Karpas-422 (cell line): ENCODE measurements at regions not wholly inside any gene's neighbourhood (a gene's known extent, or its start where the extent isn't known, plus 50 kb on each side); places are given as distances from the start of the nearest gene placed in this dataset.

ENCODE experiments used
- DNase-seq: peaks from one replicate; pipeline ENCODE4 v3.0.0-alpha.2; 2015
- H2AFZ ChIP-seq: fragments of 200-600 bp; sonication (generic); 2 replicates; pipeline ENCODE4 v1.6.1; 2014; ENCODE audit warnings: antibody characterized with exemption, low read length, mixed read lengths
- H3K27ac ChIP-seq: fragments of 200-600 bp; sonication (generic); 2 replicates; pipeline ENCODE4 v1.5.1; 2014; ENCODE audit warnings: mild to moderate bottlenecking, low read length, moderate library complexity
- H3K27me3 ChIP-seq: fragments of 200-600 bp; sonication (generic); 2 replicates; pipeline ENCODE4 v1.6.1; 2014; ENCODE audit warnings: low read length, mixed read lengths
- H3K36me3 ChIP-seq: fragments of 200-600 bp; sonication (generic); 2 replicates; pipeline ENCODE4 v1.6.1; 2014; ENCODE audit warnings: low read length, mixed read lengths; ENCODE audit not compliant: insufficient read depth
- H3K4me1 ChIP-seq: fragments of 200-600 bp; sonication (generic); 2 replicates; pipeline ENCODE4 v1.6.1; 2014; ENCODE audit warnings: mild to moderate bottlenecking, low read length, mixed read lengths
- H3K4me2 ChIP-seq: fragments of 200-600 bp; sonication (generic); 2 replicates; pipeline ENCODE4 v1.6.1; 2014; ENCODE audit warnings: low read length, low read depth, mild to moderate bottlenecking; ENCODE audit not compliant: poor library complexity, severe bottlenecking
- H3K4me3 ChIP-seq: fragments of 200-600 bp; sonication (generic); 2 replicates; pipeline ENCODE4 v1.5.1; 2014; ENCODE audit warnings: mild to moderate bottlenecking, antibody characterized with exemption, low read length, mixed read lengths
- H3K79me2 ChIP-seq: fragments of 200-600 bp; sonication (generic); 2 replicates; pipeline ENCODE4 v1.6.1; 2014; ENCODE audit warnings: mild to moderate bottlenecking, low read length, mixed read lengths
- H3K9ac ChIP-seq: fragments of 200-600 bp; sonication (generic); 2 replicates; pipeline ENCODE4 v1.6.0; 2014; ENCODE audit warnings: low read length
- H3K9me2 ChIP-seq: fragments of 200-600 bp; sonication (generic), shearing (Covaris generic); replicated peaks from 2 replicates; pipeline ENCODE4 v1.6.0; 2014; ENCODE audit warnings: mild to moderate bottlenecking, low read length, moderate library complexity; ENCODE audit not compliant: insufficient read depth
- H3K9me3 ChIP-seq: fragments of 300-700, 200-600 bp; sonication (generic); 2 replicates; pipeline ENCODE4 v1.6.1; 2014; ENCODE audit warnings: low read length, mixed read lengths
- H4K20me1 ChIP-seq: fragments of 200-600 bp; sonication (generic); 2 replicates; pipeline ENCODE4 v1.6.1; 2014; ENCODE audit warnings: mild to moderate bottlenecking, antibody characterized with exemption, low read length, low read depth; ENCODE audit not compliant: insufficient read depth

DNA sequence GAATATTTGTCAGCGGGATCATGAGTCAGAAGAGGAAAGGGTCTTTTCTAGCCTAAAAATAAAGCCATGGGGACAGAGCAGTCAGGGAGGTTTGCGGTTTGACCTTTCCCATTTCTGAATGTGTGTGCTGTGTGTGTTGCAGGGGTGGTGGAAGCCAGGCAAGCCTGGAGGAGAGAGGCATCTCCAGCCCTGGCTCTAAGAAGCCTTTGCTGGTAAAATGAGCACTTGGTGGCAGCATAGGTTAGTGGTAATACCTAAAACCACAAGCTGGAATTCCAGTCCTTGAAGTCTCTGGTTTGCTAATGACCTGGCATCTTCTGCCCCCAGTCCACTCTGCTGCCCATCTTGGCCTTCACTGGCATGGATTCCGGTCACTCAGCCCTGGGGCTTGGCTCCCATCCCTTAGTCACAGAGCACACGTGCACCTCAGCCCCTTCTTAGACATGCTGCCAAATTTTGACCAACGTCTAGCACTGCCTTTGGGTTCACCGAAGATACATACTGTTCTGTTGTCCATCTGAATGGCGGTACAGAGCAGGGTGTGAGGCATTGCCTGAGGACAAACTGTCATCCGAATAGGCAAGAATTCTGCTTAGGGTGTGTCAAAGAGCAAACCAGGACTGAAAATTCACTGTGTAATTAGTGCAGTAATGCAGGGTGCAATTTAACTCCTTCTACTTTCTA, 52.7 kb downstream of the KCNA5 start:
- no peaks in the 10 kb centered on the region for H4K20me1 ChIP-seq
- H3K27me3 ChIP-seq = no peaks in the 10 kb centered on the region
- no peak overlapping the region for H3K9ac ChIP-seq
- no peak for DNase-seq
- no peak overlapping the region for H3K4me3 ChIP-seq
- no peaks in the 10 kb centered on the region for H3K36me3 ChIP-seq
- H3K9me3 ChIP-seq = no peaks in the 10 kb centered on the region
- no peaks in the 10 kb centered on the region for H3K9me2 ChIP-seq
- H3K79me2 ChIP-seq = no peaks in the 10 kb centered on the region
- no peak overlapping the region for H2AFZ ChIP-seq
- no peak overlapping the region for H3K4me2 ChIP-seq
- H3K27ac ChIP-seq = no peak overlapping the region
- H3K4me1 ChIP-seq = no peaks in the 10 kb centered on the region

DNA sequence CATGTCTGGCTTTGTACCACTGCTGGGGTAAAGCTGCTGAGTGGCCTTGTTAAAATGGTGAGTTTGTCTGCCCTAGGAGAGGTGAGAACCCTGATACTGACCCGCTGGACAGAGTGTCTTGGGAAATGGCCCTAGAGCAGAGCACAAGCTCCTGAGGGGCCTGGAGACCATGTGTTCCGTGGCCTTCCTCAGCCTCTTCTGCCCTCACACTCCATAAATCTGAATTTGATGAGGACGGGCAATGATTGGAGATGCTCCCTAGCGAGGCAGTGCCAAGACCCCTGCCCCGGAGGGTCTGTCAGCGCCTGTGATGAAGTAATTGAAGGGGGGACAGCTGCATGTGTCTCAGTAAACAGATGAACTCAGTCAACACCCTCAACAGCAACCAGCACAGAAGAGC, 54.1 kb downstream of the KCNA5 start:
- Histone ChIP-seq H3K9me2 (no peaks in the 10 kb centered on the region), H3K4me2 (no peak overlapping the region), H3K9me3 (no peaks in the 10 kb centered on the region), H3K27me3 (no peaks in the 10 kb centered on the region), H4K20me1 (no peaks in the 10 kb centered on the region), H3K27ac (no peak overlapping the region), H3K4me3 (no peak overlapping the region), H3K36me3 (no peaks in the 10 kb centered on the region), H3K4me1 (no peaks in the 10 kb centered on the region), H3K79me2 (no peaks in the 10 kb centered on the region), H2AFZ (no peak overlapping the region), H3K9ac (no peak overlapping the region)
- DNase-seq = no peak

DNA sequence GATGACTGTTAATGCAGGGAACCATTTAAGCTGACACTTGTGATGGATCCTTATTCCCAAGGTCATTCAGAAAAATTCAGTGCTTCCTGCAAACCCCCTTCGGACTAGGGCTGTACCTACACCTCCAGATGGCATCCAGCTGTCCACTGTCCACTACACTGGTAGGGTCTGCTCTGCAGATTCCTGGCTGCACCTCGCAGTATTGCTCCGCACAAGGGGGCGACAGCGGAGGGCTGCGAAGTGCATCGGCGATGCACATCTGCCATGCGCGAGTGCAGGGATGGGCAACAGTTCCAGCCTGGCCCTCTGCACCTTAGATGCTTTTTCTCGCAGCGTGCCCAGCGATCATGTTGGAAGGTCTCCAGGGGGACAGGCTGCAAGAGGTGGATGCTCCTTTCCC, 55.5 kb downstream of the KCNA5 start:
- no peak overlapping the region for H3K9ac ChIP-seq
- H4K20me1 ChIP-seq = no peaks in the 10 kb centered on the region
- H3K9me2 ChIP-seq = no peaks in the 10 kb centered on the region
- H2AFZ ChIP-seq = no peak overlapping the region
- no peaks in the 10 kb centered on the region for H3K9me3 ChIP-seq
- no peak overlapping the region for H3K4me3 ChIP-seq
- H3K36me3 ChIP-seq = no peaks in the 10 kb centered on the region
- H3K27me3 ChIP-seq = no peaks in the 10 kb centered on the region
- DNase-seq = no peak
- no peak overlapping the region for H3K27ac ChIP-seq
- H3K4me2 ChIP-seq = no peak overlapping the region
- H3K79me2 ChIP-seq = no peaks in the 10 kb centered on the region
- no peaks in the 10 kb centered on the region for H3K4me1 ChIP-seq

DNA sequence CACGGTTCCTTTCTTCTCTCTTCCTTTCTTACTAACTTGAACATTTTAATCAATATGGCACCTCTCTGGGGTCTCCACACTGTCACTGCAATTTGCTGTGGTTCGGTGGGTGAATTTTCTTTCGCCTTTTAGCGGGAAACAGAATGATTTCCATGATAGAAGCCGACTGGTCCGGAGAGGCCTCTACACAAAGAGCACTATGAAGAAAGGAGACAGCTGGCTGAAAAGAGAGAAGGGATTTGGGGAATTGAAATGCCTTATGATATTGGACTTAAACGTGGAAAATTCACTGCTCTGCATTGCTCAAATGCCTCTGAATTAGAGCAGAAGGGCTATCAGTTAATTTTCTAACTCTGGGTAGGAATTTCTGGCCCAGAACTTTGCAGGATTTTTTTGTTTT, 55.9 kb downstream of the KCNA5 start:
- H3K9me2 ChIP-seq = no peaks in the 10 kb centered on the region
- H3K36me3 ChIP-seq = no peaks in the 10 kb centered on the region
- no peaks in the 10 kb centered on the region for H3K4me1 ChIP-seq
- no peak for DNase-seq
- H3K9ac ChIP-seq = no peak overlapping the region
- H3K4me3 ChIP-seq = no peak overlapping the region
- H4K20me1 ChIP-seq = no peaks in the 10 kb centered on the region
- no peaks in the 10 kb centered on the region for H3K9me3 ChIP-seq
- no peaks in the 10 kb centered on the region for H3K79me2 ChIP-seq
- no peak overlapping the region for H3K4me2 ChIP-seq
- no peak overlapping the region for H3K27ac ChIP-seq
- H2AFZ ChIP-seq = no peak overlapping the region
- no peaks in the 10 kb centered on the region for H3K27me3 ChIP-seq

DNA sequence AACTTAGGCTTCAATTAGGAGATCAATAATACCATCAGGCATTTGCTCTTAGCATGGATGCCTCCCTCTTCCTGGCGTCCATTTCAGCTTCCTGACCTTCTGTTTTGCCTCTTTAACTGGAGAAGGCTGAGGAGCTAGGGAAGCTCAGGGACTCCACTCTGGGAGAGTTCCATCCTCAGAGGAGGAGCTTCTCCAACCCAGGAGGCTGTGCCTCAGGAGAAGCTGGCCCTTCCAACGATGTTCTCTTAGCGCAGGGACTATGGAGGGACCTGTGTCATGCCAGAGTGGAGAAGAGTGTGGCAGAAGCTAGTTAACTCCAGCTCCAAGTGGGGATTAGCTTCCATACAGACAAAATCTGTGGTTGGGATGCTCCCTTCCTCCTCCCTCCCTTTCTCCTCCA, 58.0 kb downstream of the KCNA5 start:
- H3K9ac ChIP-seq = no peak overlapping the region
- no peak overlapping the region for H2AFZ ChIP-seq
- no peak overlapping the region for H3K4me2 ChIP-seq
- H3K79me2 ChIP-seq = no peaks in the 10 kb centered on the region
- H3K27me3 ChIP-seq = no peaks in the 10 kb centered on the region
- no peaks in the 10 kb centered on the region for H3K9me3 ChIP-seq
- DNase-seq = no peak
- no peak overlapping the region for H3K27ac ChIP-seq
- no peak overlapping the region for H3K4me3 ChIP-seq
- H3K9me2 ChIP-seq = no peaks in the 10 kb centered on the region
- no peaks in the 10 kb centered on the region for H3K4me1 ChIP-seq
- no peaks in the 10 kb centered on the region for H4K20me1 ChIP-seq
- H3K36me3 ChIP-seq = no peaks in the 10 kb centered on the region

DNA sequence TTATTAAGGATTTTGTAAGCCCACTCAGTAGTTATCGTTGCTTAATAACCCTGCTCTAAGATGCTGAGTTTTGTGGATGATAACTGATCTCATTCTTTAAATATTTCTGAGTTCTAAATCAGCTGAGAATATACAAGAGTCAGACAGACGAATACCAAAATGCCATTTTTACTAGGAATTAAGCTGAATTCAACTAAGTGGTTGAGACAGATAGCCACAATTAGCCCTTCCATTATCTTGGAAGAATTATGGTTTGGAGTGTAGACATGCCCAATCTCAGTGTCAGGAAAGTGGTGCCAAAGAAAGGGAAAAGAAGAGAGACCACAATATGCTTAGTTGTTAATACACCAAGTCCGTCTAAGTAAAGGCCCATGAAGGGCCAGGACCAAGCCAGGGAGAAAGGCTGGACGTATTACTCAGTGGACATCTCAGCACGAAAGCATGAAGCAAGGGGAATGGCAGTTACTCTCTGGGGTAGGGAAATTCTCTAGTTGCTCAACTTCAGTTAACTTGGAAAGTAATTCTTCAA, 58.6 kb downstream of the KCNA5 start:
- Histone ChIP-seq H3K36me3 (no peaks in the 10 kb centered on the region), H3K4me2 (no peak overlapping the region), H4K20me1 (no peaks in the 10 kb centered on the region), H3K27me3 (no peaks in the 10 kb centered on the region), H3K9me3 (no peaks in the 10 kb centered on the region), H2AFZ (no peak overlapping the region), H3K4me1 (no peaks in the 10 kb centered on the region), H3K79me2 (no peaks in the 10 kb centered on the region), H3K9me2 (no peaks in the 10 kb centered on the region), H3K4me3 (no peak overlapping the region), H3K27ac (no peak overlapping the region), H3K9ac (no peak overlapping the region)
- no peak for DNase-seq

DNA sequence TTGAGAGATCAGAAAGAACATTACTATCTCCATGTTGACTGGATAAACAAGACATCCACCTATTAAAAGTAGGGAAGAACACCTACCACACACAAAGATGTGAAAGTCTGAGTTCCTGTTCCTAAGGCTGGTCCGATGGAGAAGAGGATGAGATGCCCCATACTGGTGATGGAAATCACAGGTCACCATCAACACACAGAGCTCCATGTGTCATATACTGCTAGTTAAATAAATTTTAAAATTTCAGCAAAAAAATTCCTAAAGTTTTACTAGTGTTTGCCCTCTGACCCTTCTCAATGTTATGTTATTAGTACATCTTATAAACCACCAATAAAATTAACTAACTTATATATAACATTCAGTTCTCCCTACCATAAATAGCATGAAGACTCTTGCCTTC, 59.1 kb downstream of the KCNA5 start:
- H3K9me2 ChIP-seq = no peaks in the 10 kb centered on the region
- no peaks in the 10 kb centered on the region for H3K9me3 ChIP-seq
- no peaks in the 10 kb centered on the region for H3K4me1 ChIP-seq
- no peaks in the 10 kb centered on the region for H3K36me3 ChIP-seq
- no peaks in the 10 kb centered on the region for H4K20me1 ChIP-seq
- DNase-seq = no peak
- H3K79me2 ChIP-seq = no peaks in the 10 kb centered on the region
- no peaks in the 10 kb centered on the region for H3K27me3 ChIP-seq
- H3K4me3 ChIP-seq = no peak overlapping the region
- H2AFZ ChIP-seq = no peak overlapping the region
- no peak overlapping the region for H3K9ac ChIP-seq
- no peak overlapping the region for H3K27ac ChIP-seq
- no peak overlapping the region for H3K4me2 ChIP-seq

DNA sequence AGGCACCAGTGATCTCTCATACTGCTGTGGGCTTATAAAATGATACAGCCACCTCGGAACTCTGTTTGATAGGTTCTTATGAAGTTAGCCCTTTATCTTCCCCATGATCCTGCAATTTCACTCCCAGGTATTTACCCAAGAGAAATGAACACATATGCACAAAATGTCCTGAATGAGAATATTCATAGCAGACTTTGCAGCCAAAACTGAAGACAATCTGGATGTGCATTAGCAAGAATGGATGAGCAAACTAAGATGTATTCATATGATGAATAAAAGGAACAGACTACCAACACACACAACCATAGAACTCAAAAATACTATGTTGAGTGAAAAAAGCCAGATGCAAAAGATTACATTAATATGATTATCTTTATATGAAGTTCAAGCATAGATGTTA, 66.7 kb downstream of the KCNA5 start:
- Histone ChIP-seq H3K4me3 (no peak overlapping the region), H3K4me1 (no peaks in the 10 kb centered on the region), H2AFZ (no peak overlapping the region), H3K9me2 (no peaks in the 10 kb centered on the region), H3K9me3 (no peaks in the 10 kb centered on the region), H3K27me3 (no peaks in the 10 kb centered on the region), H3K27ac (no peak overlapping the region), H3K79me2 (no peaks in the 10 kb centered on the region), H4K20me1 (no peaks in the 10 kb centered on the region), H3K4me2 (no peak overlapping the region), H3K36me3 (no peaks in the 10 kb centered on the region), H3K9ac (no peak overlapping the region)
- no peak for DNase-seq
